HG03175 (cell line): ENCODE measurements at regions not wholly inside any gene's neighbourhood (a gene's known extent, or its start where the extent isn't known, plus 50 kb on each side); places are given as distances from the start of the nearest gene placed in this dataset.
"Not testable (repeated sequence)": the region's sequence is repeated elsewhere in the genome, so short reads cannot be mapped to it uniquely, and the experiment has no call there.

Experiments
- ATAC-seq: cut with Tn5 transposase; IDR thresholded peaks from one replicate; pipeline ENCODE4 v1.9.1; 2021; ENCODE audit warnings: mild to moderate bottlenecking, moderate library complexity; ENCODE audit not compliant: unreplicated experiment

- not testable (repeated sequence) for ATAC-seq
These were observed 357.3 kb upstream of the WSB1 start for GRCh38 chr17:26936645-26937044.

- ATAC-seq = peak; percentile 44
These were observed 356.1 kb upstream of the WSB1 start for GRCh38 chr17:26937750-26938322.

- ATAC-seq = not testable (repeated sequence)
These were observed 354.2 kb upstream of the WSB1 start for GRCh38 chr17:26939755-26940154.

GRCh38 chr17:26940587-26940986 lies 353.3 kb upstream of the WSB1 start:
- not testable (repeated sequence) for ATAC-seq

GRCh38 chr17:26962255-26963162 lies 331.4 kb upstream of the WSB1 start:
- ATAC-seq = no peak

- ATAC-seq = no peak
These were observed 330.8 kb upstream of the WSB1 start for GRCh38 chr17:26963163-26963503.

GRCh38 chr17:26965898-26966624 lies 327.9 kb upstream of the WSB1 start:
- not testable (repeated sequence) for ATAC-seq

GRCh38 chr17:26966625-26967179 lies 327.2 kb upstream of the WSB1 start:
- not testable (repeated sequence) for ATAC-seq

GRCh38 chr17:26981845-26982425 lies 312.0 kb upstream of the WSB1 start:
- ATAC-seq = not testable (repeated sequence)

- not testable (repeated sequence) for ATAC-seq
These were observed 311.4 kb upstream of the WSB1 start for GRCh38 chr17:26982563-26982962.

GRCh38 chr17:26987851-26988250 lies 306.1 kb upstream of the WSB1 start:
- ATAC-seq = not testable (repeated sequence)

- ATAC-seq = not testable (repeated sequence)
These were observed 299.3 kb upstream of the WSB1 start for GRCh38 chr17:26994648-26995047.

GRCh38 chr17:26996146-26996916 lies 297.6 kb upstream of the WSB1 start:
- ATAC-seq = not testable (repeated sequence)

- ATAC-seq = not testable (repeated sequence)
These were observed 286.0 kb upstream of the WSB1 start for GRCh38 chr17:27007734-27008531.

- no peak for ATAC-seq
These were observed 284.8 kb upstream of the WSB1 start for GRCh38 chr17:27009087-27009486.

GRCh38 chr17:27010138-27010537 lies 283.8 kb upstream of the WSB1 start:
- ATAC-seq = not testable (repeated sequence)

- ATAC-seq = not testable (repeated sequence)
These were observed 263.4 kb upstream of the WSB1 start for GRCh38 chr17:27030552-27030951.

- no peak for ATAC-seq
These were observed 255.2 kb upstream of the WSB1 start for GRCh38 chr17:27038676-27039075.

- ATAC-seq = not testable (repeated sequence)
These were observed 248.9 kb upstream of the WSB1 start for GRCh38 chr17:27045039-27045438.
